ENCODE measurements at regions not wholly inside any gene's neighbourhood (a gene's known extent, or its start where the extent isn't known, plus 50 kb on each side); places are given as distances from the start of the nearest gene placed in this dataset.
"Not testable (repeated sequence)": the region's sequence is repeated elsewhere in the genome, so short reads cannot be mapped to it uniquely, and the experiment has no call there.

DNA sequence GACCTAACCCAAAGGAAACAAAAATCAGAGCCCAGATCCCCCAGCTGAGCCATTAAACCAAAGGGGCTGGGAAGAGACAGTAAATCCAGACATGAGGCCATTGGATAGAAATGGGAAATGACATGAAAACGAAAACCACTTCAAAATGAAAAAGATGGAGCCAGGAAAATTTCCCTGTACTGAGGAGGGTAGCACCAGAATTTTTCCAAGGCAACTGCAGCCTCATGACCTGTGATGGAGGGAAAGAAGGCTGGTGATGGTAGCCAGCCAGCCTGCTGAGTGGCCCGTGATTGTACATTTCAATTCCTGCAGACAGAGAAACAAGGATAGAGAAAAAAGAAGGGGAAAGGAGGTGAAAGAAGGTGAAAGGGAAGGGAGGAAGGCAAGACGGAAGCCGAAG lies 268.4 kb upstream of the PLET1 start:
- no peak for DNase-seq (ENCODE audit: extremely low spot score)
- POLR2A ChIA-PET, result no interaction called here
- TF ChIP-seq BHLHE40 (IDR thresholded peaks at IDR 0.05; ENCODE audit: borderline replicate concordance) (no peak), FOXA1 (IDR thresholded peaks at IDR 0.05) (no peak), SP1 (IDR thresholded peaks at IDR 0.05) (no peak), SUZ12 (IDR thresholded peaks at IDR 0.05) (no peak), FOXM1 (IDR thresholded peaks at IDR 0.05; ENCODE audit: borderline replicate concordance) (no peak), L3MBTL2 (conservative IDR thresholded peaks at IDR 0.05) (no peak), FOXK2 (IDR thresholded peaks at IDR 0.05) (no peak), TARDBP (IDR thresholded peaks at IDR 0.05) (no peak), NFRKB (IDR thresholded peaks at IDR 0.05) (no peak), CTBP1 (IDR thresholded peaks at IDR 0.05; ENCODE audit: borderline replicate concordance) (no peak), LEF1 (IDR thresholded peaks at IDR 0.05; ENCODE audit: borderline replicate concordance) (no peak)
- CTCF ChIA-PET, result interaction anchor here (0.7 kb wide), 1 partner anchor 658 kb away, joined by 3 read pairs; the partner anchor contains the start of gene ALG9

DNA sequence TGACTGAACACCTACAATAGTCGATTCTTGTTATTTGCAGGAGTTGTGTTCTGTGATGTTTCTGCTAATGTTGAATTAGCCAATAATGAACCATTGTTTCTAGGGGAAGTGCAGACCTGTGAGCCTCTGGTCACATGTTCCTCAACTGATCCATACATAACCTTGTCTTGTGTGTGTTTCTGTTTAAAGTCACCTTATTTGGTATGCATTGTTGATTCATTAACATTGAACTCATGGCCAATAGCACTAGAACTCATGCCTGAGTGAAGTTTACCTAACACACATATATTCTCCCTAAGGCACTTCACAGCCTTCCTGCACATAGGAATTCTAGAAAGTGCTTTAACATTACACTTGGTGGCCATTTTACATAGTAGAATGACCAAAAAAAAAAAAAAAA lies 271.8 kb upstream of the PLET1 start:
- TF ChIP-seq ELF4 (IDR thresholded peaks at IDR 0.05) (no peak), FOXM1 (IDR thresholded peaks at IDR 0.05; ENCODE audit: borderline replicate concordance) (no peak)
- ChIA-PET POLR2A (no interaction called here), CTCF (no interaction called here)
- DNase-seq (ENCODE audit: extremely low spot score), result no peak

DNA sequence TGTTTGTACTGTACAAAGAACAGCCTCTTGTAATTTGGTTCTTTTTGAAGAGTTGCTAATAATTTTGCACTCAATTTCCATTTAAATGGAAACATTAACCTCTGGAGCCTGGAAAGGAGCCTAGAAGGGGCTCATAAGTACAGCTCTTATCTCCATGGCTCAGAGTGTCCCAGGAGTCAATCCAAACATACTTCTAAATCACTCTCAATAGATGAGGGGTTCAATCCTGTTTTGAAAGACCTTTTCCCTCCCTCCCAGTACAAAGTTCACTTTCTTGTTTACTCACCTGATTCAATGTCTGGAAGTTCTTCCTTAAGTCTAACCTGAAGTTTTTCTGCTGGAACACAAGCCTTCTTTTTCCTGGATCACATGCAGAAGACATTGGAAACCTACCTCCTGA lies 273.0 kb upstream of the PLET1 start:
- CTCF ChIA-PET, result no interaction called here
- TF ChIP-seq HDGF (IDR thresholded peaks at IDR 0.05; ENCODE audit: borderline replicate concordance) (no peak), NFRKB (IDR thresholded peaks at IDR 0.05) (no peak), ELF4 (IDR thresholded peaks at IDR 0.05) (no peak), CTBP1 (IDR thresholded peaks at IDR 0.05; ENCODE audit: borderline replicate concordance) (no peak), TARDBP (IDR thresholded peaks at IDR 0.05) (no peak), BHLHE40 (IDR thresholded peaks at IDR 0.05; ENCODE audit: borderline replicate concordance) (no peak), FOXK2 (IDR thresholded peaks at IDR 0.05) (no peak), FOXA1 (IDR thresholded peaks at IDR 0.05) (no peak), L3MBTL2 (conservative IDR thresholded peaks at IDR 0.05) (no peak), SUZ12 (IDR thresholded peaks at IDR 0.05) (no peak), ZNF384 (IDR thresholded peaks at IDR 0.05) (no peak), FOXM1 (IDR thresholded peaks at IDR 0.05; ENCODE audit: borderline replicate concordance) (no peak)
- TF ChIP-seq, protein P1, sequence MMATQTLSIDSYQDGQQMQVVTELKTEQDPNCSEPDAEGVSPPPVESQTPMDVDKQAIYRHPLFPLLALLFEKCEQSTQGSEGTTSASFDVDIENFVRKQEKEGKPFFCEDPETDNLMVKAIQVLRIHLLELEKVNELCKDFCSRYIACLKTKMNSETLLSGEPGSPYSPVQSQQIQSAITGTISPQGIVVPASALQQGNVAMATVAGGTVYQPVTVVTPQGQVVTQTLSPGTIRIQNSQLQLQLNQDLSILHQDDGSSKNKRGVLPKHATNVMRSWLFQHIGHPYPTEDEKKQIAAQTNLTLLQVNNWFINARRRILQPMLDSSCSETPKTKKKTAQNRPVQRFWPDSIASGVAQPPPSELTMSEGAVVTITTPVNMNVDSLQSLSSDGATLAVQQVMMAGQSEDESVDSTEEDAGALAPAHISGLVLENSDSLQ (IDR thresholded peaks at IDR 0.05), result no peak
- DNase-seq (ENCODE audit: extremely low spot score), result no peak
- POLR2A ChIA-PET, result no interaction called here

DNA sequence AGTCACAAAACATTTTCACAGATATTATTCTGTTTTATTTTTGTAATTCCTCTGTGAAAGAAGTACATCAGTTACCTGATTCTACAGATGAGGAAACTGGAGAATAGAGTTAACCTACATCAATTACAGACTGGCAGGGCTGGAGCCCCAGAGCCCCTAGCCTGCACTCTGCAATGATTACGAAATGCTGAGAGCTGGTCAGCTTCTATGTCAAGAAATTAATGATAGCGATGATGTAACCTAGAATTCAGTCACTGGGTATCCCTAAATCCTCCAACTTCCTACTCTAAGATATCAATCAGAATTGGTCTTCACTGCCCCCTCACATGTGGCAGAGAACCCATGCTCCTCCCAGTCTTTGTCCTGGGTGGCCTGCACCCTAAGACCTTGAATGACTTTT lies 273.5 kb upstream of the PLET1 start:
- CTCF ChIA-PET, result no interaction called here
- no peak for DNase-seq (ENCODE audit: extremely low spot score)
- TF ChIP-seq L3MBTL2 (conservative IDR thresholded peaks at IDR 0.05), result no peak
- POLR2A ChIA-PET, result no interaction called here

DNA sequence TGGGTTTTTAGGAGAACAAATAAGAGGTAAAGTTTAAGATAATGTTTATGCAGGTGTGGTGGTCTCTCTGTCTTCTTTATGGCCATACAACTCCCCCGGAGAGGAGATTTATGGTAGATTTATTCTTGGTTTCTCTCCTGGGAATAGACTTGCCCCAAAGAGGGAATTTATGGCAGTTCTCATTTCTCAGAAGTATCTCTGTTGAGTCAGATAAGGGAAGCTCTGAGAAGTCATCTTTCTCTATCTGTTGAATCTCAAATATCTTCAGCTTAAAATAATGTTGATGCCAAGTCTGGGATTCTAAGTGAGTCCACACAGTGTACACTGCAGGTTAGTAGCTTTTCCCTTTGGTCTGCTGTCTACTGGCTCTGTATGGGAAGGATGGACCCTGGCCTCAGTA lies 276.4 kb upstream of the PLET1 start:
- no peak for DNase-seq (ENCODE audit: extremely low spot score)
- POLR2A ChIA-PET, result no interaction called here
- TF ChIP-seq BHLHE40 (IDR thresholded peaks at IDR 0.05; ENCODE audit: borderline replicate concordance) (no peak), FOXM1 (IDR thresholded peaks at IDR 0.05; ENCODE audit: borderline replicate concordance) (no peak), FOXK2 (IDR thresholded peaks at IDR 0.05) (no peak), ELF4 (IDR thresholded peaks at IDR 0.05) (no peak), L3MBTL2 (conservative IDR thresholded peaks at IDR 0.05) (no peak), ARNT (IDR thresholded peaks at IDR 0.05) (no peak), LEF1 (IDR thresholded peaks at IDR 0.05; ENCODE audit: borderline replicate concordance) (no peak), ZNF384 (IDR thresholded peaks at IDR 0.05) (no peak), SUZ12 (IDR thresholded peaks at IDR 0.05) (no peak), SP1 (IDR thresholded peaks at IDR 0.05) (no peak), HDGF (IDR thresholded peaks at IDR 0.05; ENCODE audit: borderline replicate concordance) (no peak), CTBP1 (IDR thresholded peaks at IDR 0.05; ENCODE audit: borderline replicate concordance) (no peak), TARDBP (IDR thresholded peaks at IDR 0.05) (no peak), NFRKB (IDR thresholded peaks at IDR 0.05) (no peak), FOXA1 (IDR thresholded peaks at IDR 0.05) (no peak)
- TF ChIP-seq, protein P1 (IDR thresholded peaks at IDR 0.05), result no peak
- CTCF ChIA-PET, result interaction anchor here (0.6 to 2.0 kb wide), 3 partner anchors 18 to 1792 kb away, joined by 3 to 6 read pairs (median 5); no protein-coding TSS in a partner anchor

DNA sequence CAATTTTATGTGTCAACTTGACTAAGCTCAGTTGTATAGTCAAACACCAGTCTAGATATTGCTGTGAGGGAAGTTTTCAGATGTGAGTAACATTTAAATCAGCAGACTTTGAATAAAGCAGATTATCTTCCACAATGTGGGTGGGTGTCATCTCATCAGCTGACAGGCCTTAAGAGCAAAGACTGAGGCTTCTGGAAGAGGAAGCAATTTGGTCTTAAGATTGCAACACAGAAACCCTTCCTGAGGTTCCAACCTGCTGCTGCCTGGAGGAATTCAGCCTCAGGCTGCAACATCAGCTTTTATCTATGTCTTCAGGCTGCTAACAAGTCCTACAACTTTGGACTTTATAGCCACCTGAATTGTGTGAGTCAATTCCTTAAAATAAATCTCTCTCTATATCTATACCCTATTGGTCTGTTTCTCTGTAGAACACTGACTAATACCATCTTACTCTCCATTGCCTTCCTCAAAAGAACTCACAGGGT lies 277.2 kb upstream of the PLET1 start:
- CTCF ChIA-PET, result interaction anchor here (2.0 kb wide), 1 partner anchor 18 kb away, joined by 5 read pairs; no protein-coding TSS in a partner anchor
- no peak for DNase-seq (ENCODE audit: extremely low spot score)
- POLR2A ChIA-PET, result no interaction called here

DNA sequence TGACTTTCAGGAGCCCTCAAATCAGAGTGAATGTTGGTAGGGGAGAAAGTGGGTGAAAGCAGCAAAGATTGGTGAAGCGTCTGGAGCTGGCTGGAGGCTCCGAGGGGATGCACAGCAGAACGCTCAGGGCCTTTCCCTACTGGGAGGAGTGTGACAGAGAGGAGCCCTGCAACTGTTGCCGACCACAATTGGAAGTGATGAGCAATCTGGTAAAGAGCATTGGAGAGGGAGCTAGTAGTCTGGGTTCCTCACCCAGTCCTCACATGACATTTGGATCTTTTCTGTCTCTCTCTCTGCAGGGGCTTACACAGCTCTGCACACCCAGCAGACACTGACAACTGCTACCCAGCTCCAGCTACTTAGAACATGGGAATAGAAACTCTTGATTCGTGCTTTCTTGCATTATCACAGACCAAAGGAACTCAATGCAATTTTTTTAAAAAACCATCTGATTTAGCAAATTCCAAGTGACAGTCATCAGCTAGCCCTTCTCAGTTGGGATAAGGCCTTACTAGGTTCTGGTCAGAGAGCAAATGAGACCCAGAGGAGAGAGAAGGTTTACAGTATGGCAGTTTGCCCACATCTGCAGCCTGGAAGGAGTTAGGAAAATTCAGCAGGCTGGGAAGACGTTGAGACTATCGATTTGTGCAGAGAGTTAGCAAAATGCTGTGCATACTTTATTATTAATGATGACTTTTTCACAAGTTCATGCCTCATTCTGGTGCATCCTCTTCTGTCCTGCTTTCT lies 278.0 kb upstream of the PLET1 start:
- DNase-seq (ENCODE audit: extremely low spot score), result no peak
- CTCF ChIA-PET, result no interaction called here
- POLR2A ChIA-PET, result no interaction called here
- TF ChIP-seq FOXM1 (IDR thresholded peaks at IDR 0.05; ENCODE audit: borderline replicate concordance) (no peak), LEF1 (IDR thresholded peaks at IDR 0.05; ENCODE audit: borderline replicate concordance) (no peak), ARNT (IDR thresholded peaks at IDR 0.05) (no peak), CTBP1 (IDR thresholded peaks at IDR 0.05; ENCODE audit: borderline replicate concordance) (no peak), FOXA1 (IDR thresholded peaks at IDR 0.05) (no peak)
- TF ChIP-seq, protein P1 (IDR thresholded peaks at IDR 0.05), result no peak

More for the DNA sequence above, 277.2 kb upstream of the PLET1 start:
- TF ChIP-seq SP1 (IDR thresholded peaks at IDR 0.05), result no peak

DNA sequence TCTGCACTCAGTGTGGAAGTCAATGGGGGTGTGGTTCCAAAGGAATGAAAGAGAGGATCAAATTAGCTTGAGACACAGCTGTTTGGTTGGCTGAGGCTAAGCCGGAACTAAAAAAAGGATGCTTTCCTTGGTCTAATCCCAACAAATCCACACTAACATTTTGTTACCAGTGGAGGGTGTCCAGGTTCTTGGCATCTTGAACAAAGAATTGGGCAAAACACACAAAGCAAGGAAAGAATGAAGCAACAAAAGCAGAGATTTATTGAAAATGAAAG lies 278.6 kb upstream of the PLET1 start:
- POLR2A ChIA-PET; CTCF ChIA-PET; DNase-seq (ENCODE audit: extremely low spot score): not testable (repeated sequence)
